ENCODE measurements at regions not wholly inside any gene's neighbourhood (a gene's known extent, or its start where the extent isn't known, plus 50 kb on each side); places are given as distances from the start of the nearest gene placed in this dataset.

GRCh38 chr2:236689981-236690380, 120.4 kb downstream of the ACKR3 start:
- TF ChIP-seq, protein P1, sequence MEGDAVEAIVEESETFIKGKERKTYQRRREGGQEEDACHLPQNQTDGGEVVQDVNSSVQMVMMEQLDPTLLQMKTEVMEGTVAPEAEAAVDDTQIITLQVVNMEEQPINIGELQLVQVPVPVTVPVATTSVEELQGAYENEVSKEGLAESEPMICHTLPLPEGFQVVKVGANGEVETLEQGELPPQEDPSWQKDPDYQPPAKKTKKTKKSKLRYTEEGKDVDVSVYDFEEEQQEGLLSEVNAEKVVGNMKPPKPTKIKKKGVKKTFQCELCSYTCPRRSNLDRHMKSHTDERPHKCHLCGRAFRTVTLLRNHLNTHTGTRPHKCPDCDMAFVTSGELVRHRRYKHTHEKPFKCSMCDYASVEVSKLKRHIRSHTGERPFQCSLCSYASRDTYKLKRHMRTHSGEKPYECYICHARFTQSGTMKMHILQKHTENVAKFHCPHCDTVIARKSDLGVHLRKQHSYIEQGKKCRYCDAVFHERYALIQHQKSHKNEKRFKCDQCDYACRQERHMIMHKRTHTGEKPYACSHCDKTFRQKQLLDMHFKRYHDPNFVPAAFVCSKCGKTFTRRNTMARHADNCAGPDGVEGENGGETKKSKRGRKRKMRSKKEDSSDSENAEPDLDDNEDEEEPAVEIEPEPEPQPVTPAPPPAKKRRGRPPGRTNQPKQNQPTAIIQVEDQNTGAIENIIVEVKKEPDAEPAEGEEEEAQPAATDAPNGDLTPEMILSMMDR (IDR thresholded peaks at IDR 0.05; ENCODE audit: poor library complexity), result no peak
- TF ChIP-seq EZH2phosphoT487 (IDR thresholded peaks at IDR 0.05; ENCODE audit: low read depth, severe bottlenecking, unreplicated experiment), result no peak
